NK-92 treated with Interleukin-12 subunit alpha and Interleukin-12 subunit beta, amount 100 ng/mL, for 24 hours (cell line): ENCODE measurements at regions not wholly inside any gene's neighbourhood (a gene's known extent, or its start where the extent isn't known, plus 50 kb on each side); places are given as distances from the start of the nearest gene placed in this dataset.

Source experiments
- DNase-seq: peaks from one replicate; lab custom pipeline; 2025; lab: John Stamatoyannopoulos, UW

- no peak for DNase-seq
These were observed 303.3 kb upstream of the MMS22L start for GRCh38 chr6:97586344-97586743.

GRCh38 chr6:97591955-97592354 lies 308.9 kb upstream of the MMS22L start:
- DNase-seq: no peak

- DNase-seq: no peak
These were observed 311.8 kb upstream of the MMS22L start for GRCh38 chr6:97594844-97595243.

GRCh38 chr6:97621111-97621510 lies 338.1 kb upstream of the MMS22L start:
- DNase-seq: no peak

- no peak for DNase-seq
These were observed 343.8 kb upstream of the MMS22L start for GRCh38 chr6:97626671-97627441.

GRCh38 chr6:97629180-97629579 lies 346.2 kb upstream of the MMS22L start:
- no peak for DNase-seq

GRCh38 chr6:97630604-97631003 lies 347.6 kb upstream of the MMS22L start:
- DNase-seq: no peak

GRCh38 chr6:97632341-97632740 lies 349.3 kb upstream of the MMS22L start:
- DNase-seq: no peak

GRCh38 chr6:97639702-97640101 lies 356.7 kb upstream of the MMS22L start:
- DNase-seq: no peak

- no peak for DNase-seq
These were observed 361.3 kb upstream of the MMS22L start for GRCh38 chr6:97644353-97644752.

- DNase-seq: no peak
These were observed 362.7 kb upstream of the MMS22L start for GRCh38 chr6:97645757-97646156.

- no peak for DNase-seq
These were observed 370.1 kb upstream of the MMS22L start for GRCh38 chr6:97653076-97653475.

- DNase-seq: no peak
These were observed 370.5 kb upstream of the MMS22L start for GRCh38 chr6:97653517-97653916.

GRCh38 chr6:97654674-97655073 lies 371.7 kb upstream of the MMS22L start:
- no peak for DNase-seq

GRCh38 chr6:97656236-97656635 lies 373.2 kb upstream of the MMS22L start:
- no peak for DNase-seq

GRCh38 chr6:97656706-97657350 lies 373.8 kb upstream of the MMS22L start:
- no peak for DNase-seq

- DNase-seq: no peak
These were observed 375.1 kb upstream of the MMS22L start for GRCh38 chr6:97658090-97658489.

- DNase-seq: no peak
These were observed 380.2 kb upstream of the MMS22L start for GRCh38 chr6:97663252-97663651.

- DNase-seq: no peak
These were observed 382.4 kb upstream of the MMS22L start for GRCh38 chr6:97665446-97665845.

- no peak for DNase-seq
These were observed 383.9 kb upstream of the MMS22L start for GRCh38 chr6:97666889-97667288.

GRCh38 chr6:97668716-97669115 lies 385.7 kb upstream of the MMS22L start:
- no peak for DNase-seq

GRCh38 chr6:97669191-97670031 lies 386.4 kb upstream of the MMS22L start:
- DNase-seq: no peak

- DNase-seq: no peak
These were observed 391.8 kb upstream of the MMS22L start for GRCh38 chr6:97674802-97675201.
